ENCODE measurements at regions not wholly inside any gene's neighbourhood (a gene's known extent, or its start where the extent isn't known, plus 50 kb on each side); places are given as distances from the start of the nearest gene placed in this dataset.

DNA sequence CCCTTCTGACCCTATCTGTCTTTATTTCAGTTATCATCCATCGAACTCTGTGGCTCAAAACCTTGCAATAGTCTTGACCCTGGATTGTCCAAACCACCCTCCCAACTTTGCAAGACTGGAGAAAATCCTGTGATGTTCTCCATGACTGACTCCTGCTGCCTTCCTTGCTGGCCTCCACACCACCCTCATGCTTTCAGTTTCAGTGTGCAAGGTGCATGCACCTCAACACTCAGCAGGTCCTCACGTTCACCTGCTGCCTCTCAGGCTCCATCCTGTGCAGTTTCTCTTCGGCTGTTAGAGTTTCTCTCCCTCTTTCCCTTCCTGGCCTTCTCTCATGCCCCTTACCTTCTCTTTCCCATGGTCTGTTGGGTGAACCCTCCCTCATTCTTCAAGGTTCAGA, 59.4 kb upstream of the ASIC2 start:
- DNase-seq (ENCODE audit: low read depth in 2 of 2): no peak

DNA sequence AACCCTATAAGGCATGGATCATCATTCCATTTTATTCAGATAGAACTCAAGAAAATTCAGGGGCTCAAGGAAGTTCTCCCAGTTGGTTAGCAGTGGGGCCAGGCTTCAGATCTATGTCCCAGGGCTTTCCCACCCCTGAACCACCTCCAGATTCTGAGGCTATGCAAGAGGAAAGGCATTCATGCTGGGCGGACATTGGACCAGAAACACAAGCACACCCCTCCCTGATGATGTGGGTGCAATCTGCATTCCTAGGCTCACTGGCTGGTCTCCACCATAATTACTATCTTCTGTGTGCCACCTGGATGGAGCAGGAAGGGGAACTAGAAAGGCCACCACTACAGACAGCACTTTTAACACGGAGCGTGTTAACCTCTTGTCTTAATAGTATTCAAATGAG, 63.2 kb upstream of the ASIC2 start:
- DNase-seq (ENCODE audit: low read depth in 2 of 2): no peak

- DNase-seq (ENCODE audit: low read depth in 2 of 2): no peak
These were observed 70.4 kb upstream of the ASIC2 start for GRCh38 chr17:33363475-33363874.

DNA sequence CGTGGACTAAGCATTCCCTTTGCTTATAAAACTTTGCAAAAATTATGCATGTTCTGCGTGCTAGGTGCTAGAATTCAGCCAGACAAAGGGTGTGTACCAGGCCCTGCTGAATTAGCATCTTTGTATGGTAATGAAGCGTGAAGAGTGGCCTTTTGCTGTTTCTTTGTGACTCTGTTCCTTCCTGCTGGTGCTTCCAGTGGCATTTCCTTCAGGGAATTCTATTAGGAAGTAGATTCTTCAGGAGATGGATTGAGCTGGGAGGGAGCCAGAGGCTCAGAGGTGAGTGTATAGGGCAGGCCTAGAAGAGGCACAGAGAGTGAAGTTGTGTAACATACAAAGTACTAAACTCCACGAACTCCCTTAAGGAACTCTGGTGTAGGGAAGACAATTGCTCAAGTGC, 73.9 kb upstream of the ASIC2 start:
- DNase-seq (ENCODE audit: low read depth in 2 of 2): no peak

DNA sequence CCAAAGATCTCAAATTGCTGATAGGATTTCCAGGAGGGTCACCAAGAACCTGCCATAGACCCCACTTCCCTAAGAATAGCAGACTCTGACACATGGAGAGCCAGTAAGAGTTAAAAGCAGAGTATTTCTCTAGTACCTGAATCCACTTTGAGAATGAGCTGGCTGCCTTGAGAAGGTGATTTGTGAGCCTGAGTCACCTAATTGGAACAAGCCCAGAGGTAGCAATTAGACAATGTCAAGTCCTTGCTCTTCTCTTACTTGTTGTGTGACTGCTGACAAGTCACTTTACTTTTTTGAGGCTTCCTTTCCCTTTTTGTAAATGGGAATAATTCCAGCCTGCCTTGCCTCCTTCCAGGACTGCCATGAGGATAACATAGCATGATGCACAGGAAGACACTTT, 76.1 kb upstream of the ASIC2 start:
- DNase-seq (ENCODE audit: low read depth in 2 of 2): no peak

DNA sequence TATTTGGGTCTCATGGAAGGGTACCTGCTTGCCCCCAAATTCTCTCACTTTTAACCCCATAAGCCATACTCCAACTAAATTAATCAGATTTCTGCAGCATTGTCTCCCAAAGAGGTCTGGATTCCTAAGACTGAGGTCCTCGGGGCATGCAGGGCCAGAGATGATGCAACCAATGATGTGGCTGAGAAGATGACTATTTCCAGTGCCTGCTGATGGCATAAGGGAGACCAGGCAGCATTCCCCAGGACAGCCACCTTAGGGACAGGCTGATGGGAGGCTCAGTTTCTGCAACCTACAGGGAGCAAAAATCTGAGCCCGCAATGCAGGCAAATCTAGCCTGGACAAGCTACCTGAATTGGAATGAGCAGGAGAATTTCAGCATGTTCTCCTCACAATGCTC, 76.8 kb upstream of the ASIC2 start:
- no peak for DNase-seq (ENCODE audit: low read depth in 2 of 2)

GRCh38 chr17:33370401-33370800, 77.3 kb upstream of the ASIC2 start:
- DNase-seq (ENCODE audit: low read depth in 2 of 2): no peak

- DNase-seq (ENCODE audit: low read depth in 2 of 2): no peak
These were observed 78.3 kb upstream of the ASIC2 start for GRCh38 chr17:33371377-33371776.

DNA sequence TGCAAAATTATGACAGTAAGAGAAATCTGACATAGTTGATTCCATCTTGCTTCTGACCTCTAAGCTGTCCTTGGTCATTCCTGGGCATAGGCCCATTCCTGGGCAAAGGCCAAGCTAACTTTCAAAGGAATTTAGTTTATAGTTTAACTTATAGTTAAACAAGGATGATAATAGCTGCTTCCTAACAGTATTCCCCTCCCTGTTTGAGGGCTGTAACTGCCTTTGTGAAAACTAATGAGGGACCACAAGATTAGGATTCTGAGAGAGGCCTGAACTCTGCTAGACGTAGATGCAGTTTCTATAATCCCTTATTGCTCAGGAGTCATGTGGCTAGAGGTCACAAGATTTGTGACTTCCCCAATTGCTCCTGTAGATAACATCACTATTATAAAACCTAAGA, 80.2 kb upstream of the ASIC2 start:
- no peak for DNase-seq (ENCODE audit: low read depth in 2 of 2)

- no peak for DNase-seq (ENCODE audit: low read depth in 2 of 2)
These were observed 82.0 kb upstream of the ASIC2 start for GRCh38 chr17:33375103-33375502.

DNA sequence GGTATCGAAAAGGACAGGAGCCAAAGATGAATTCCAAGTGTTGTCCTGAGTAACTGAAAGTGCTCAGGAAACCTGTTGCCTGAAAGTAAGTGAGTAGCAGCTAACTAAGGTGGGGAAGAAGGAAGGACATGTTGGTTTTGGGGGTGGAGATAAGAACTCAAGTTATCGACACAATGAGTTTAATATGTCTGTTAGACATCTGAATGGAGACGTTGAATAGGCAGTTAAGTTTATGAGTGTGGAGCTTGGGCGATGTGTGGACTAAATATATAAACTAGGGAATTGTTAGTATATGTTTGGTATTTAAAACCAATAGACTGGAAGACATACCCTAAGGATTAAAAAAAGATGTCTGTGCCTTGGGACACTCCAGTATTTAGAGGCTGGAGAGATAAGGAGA, 82.7 kb upstream of the ASIC2 start:
- DNase-seq (ENCODE audit: low read depth in 2 of 2): no peak

DNA sequence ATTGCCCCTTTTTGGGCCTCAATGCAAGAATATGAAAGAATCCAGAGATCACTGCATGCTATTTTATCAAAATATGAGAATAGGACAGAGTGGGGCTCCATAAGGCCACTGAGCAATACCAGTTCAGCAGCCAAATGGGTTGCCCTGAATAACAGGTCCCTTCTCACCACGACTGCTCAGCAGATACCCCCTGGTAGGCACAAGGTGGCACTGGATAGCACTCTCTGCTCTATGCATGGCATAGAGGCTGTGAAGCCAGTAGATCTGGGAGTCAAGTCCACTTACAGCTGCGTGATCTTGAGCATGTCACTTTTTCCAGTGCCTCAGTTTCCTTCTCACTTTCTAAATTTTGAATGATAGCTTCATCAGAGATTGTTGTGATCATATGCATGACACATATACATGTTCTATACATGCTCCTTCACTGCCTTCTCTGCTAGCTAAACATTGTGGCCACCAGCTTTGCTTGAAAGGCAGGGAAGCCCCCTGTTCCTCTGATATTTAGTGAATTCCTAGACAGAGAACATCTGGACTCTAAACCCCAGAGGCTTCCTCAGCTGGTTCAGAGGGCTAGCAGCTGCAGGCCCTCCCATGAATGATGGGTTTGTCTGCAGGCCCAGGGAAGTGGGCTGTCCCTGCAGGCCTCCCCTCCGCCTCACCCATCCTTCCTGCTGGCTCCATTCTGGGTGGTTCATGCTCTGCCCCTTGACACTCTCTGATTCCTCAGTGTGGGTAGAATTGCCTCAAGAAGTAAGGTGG, 84.9 kb upstream of the ASIC2 start:
- DNase-seq (ENCODE audit: low read depth in 2 of 2): no peak

DNA sequence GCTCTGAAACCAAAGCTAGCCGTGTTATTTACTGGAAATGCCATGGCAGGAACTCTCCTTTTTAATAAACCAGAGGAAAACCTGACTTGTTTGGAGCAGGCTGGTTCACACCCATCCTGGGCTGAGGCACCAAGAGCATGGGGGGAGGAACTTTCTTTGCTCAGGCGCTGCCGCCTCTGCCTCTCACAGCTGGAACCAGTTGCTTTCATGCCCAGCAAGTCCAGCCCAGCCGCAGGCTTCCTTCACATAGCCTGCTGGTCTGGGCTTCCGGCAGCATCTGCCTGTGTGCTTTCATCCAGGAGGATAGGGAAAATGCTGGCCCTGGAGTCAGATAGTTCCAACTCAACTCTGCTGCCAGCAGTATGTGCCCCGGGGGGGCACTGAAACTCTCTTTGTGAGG, 88.1 kb upstream of the ASIC2 start:
- DNase-seq (ENCODE audit: low read depth in 2 of 2): no peak

DNA sequence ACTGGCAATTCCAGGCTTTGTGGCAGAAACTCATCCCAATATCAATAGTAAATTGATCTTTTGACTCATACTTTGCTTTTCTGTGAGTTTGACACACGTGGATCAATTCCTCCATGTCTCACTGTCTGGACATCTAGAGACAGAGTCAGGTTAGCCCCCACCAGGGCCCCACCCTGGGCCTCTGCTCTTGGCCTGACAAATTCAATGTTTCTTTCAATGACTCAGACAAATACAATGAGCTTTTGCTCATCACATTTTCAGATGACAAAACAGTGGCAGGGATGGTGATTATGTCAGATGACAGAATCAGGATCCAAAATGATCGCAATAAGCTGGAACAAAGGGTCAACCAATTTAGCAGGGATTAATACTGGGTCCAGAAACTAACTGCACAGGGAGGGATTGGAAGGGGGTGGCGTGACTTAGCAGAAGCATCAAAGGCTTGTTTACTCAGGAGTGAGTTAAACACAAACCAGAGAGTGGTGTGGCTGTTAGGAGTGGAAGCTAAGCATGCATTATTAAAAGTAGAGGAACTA, 90.5 kb upstream of the ASIC2 start:
- DNase-seq (ENCODE audit: low read depth in 2 of 2): no peak

DNA sequence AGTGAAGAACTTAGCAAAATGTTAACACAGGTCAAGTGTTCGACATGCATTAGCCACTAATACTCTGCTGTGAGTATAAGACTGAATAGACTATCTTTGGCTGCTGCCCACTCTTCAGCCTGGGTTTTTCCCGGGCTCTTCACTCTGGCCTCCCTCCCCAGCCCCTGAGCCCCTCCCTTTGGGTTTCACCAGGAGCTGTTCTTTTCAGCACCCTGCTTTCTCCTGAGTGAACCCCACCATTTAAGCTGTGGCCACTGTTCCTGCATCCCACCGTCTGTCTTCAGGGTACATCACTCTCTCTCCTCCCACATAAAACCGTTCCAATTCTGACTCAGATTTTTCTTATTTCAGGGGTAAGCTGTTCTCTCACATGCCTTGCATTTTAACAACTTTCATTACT, 92.0 kb upstream of the ASIC2 start:
- DNase-seq (ENCODE audit: low read depth in 2 of 2): no peak

- DNase-seq (ENCODE audit: low read depth in 2 of 2): no peak
These were observed 92.6 kb upstream of the ASIC2 start for GRCh38 chr17:33385713-33386112.

- DNase-seq (ENCODE audit: low read depth in 2 of 2): no peak
These were observed 94.3 kb upstream of the ASIC2 start for GRCh38 chr17:33387406-33387805.

GRCh38 chr17:33389504-33390135, 96.5 kb upstream of the ASIC2 start:
- no peak for DNase-seq (ENCODE audit: low read depth in 2 of 2)

- no peak for DNase-seq (ENCODE audit: low read depth in 2 of 2)
These were observed 97.5 kb upstream of the ASIC2 start for GRCh38 chr17:33390479-33391176.

DNA sequence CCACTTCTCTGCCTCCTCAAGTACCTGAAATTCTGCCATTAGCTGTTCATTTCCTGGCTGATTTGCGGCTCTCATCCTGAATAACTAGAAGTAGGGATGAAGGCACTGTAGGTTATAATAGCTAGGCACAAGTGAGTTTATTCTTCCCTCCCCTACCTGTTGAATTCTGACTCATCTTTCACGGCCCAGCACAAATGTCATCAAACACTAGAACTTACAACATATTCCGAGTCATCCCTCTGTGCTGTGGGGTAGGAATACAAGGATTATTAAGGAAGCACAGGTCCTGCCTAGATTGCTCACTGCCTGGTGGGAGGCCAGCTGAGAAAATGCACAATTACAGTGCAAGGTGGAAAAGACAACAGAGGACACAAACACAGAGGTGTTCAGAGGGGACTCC, 103.7 kb upstream of the ASIC2 start:
- no peak for DNase-seq (ENCODE audit: low read depth in 2 of 2)

DNA sequence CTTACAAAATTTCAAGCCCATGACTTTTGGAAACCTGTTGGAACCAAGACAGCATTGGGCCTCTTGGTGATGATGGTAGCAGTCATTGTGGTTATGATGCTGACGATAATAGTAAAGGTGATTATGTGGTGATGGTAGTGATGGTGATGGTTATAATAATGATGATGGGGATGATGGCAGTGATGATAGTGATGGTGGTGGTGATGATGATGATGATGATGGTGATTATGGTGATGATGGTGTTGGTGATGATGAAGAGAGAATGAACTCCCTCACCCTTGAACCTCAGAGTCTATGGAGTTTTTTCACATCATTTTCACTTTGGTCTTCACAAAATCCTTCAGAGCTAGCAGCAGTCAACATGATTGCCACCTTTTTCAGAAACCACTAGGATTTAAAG, 105.3 kb upstream of the ASIC2 start:
- DNase-seq (ENCODE audit: low read depth in 2 of 2): no peak

- DNase-seq (ENCODE audit: low read depth in 2 of 2): no peak
These were observed 108.2 kb upstream of the ASIC2 start for GRCh38 chr17:33401249-33401648.

DNA sequence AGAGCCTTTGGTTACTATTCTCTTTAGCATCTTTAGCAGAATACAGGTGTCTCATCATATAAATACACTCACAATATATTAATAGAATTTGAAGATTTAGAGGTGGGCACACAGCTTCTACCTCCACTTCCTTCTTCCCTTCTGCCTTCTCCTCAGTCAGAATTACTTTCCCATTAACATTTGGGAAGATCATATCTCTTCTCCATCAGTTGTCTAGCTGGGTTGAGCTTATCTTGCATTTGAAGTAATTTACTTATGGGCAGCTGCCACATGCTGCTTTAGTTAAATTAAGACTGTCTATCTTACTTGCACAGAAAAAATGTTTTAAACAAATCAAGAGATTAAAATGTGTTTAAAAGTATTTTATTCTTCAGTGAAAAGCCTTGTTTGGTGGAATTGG, 110.1 kb upstream of the ASIC2 start:
- DNase-seq (ENCODE audit: low read depth in 2 of 2): no peak

Measured in stimulated activated CD8-positive, alpha-beta memory T cell treated with anti-CD3 and anti-CD28 coated beads, Interleukin-15, amount 100 ng/mL, for 48 hours (primary cell).